WTC11 (cell line): ENCODE measurements at regions not wholly inside any gene's neighbourhood (a gene's known extent, or its start where the extent isn't known, plus 50 kb on each side); places are given as distances from the start of the nearest gene placed in this dataset.

ENCODE experiments used
- ATAC-seq: fragments of 200-7000 bp; cut with Tn5 transposase; 2 replicates; pipeline ENCODE4 v1.10.0; 2021; ENCODE audit warnings: mild to moderate bottlenecking, moderate library complexity
- CTCF ChIA-PET: fragments of 300-600 bp; sonication (Branson Sonifier 250); formaldehyde crosslinking; loops from one replicate; lab custom pipeline; 2021; ENCODE audit warnings: antibody characterized with exemption; lab: Charles Lee
- POLR2A ChIA-PET: fragments of 350-600 bp; sonication (Branson Sonifier 250); formaldehyde crosslinking; loops from one replicate; lab custom pipeline; 2021; ENCODE audit warnings: antibody characterized with exemption; lab: Charles Lee
- DNase-seq: peaks from one replicate; pipeline ENCODE4 v3.0.0; 2021; ENCODE audit warnings: low spot score
- H3K27ac Mint-ChIP-seq: 2 replicates; pipeline ENCODE4 v1.8.0; 2021; ENCODE audit warnings: mixed read lengths
- H3K27me3 Mint-ChIP-seq: 2 replicates; pipeline ENCODE4 v1.8.0; 2021; ENCODE audit warnings: low read depth, mild to moderate bottlenecking, moderate library complexity, mixed read lengths
- H3K36me3 Mint-ChIP-seq: 2 replicates; pipeline ENCODE4 v1.8.0; 2021; ENCODE audit warnings: mixed read lengths
- H3K4me1 Mint-ChIP-seq: 2 replicates; pipeline ENCODE4 v1.8.0; 2022; ENCODE audit warnings: mixed read lengths
- H3K4me3 Mint-ChIP-seq: 2 replicates; pipeline ENCODE4 v1.8.0; 2021; ENCODE audit warnings: mild to moderate bottlenecking, moderate library complexity, mixed read lengths
- H3K9me3 Mint-ChIP-seq: 2 replicates; pipeline ENCODE4 v1.8.0; 2021; ENCODE audit warnings: mixed read lengths
- ARID4B ChIP-seq: sonication (generic); formaldehyde crosslinking; IDR thresholded peaks from 2 replicates; pipeline ENCODE4 v1.8.0; 2023; ENCODE audit warnings: missing genetic modification reagents, mild to moderate bottlenecking, borderline replicate concordance
- CBFB ChIP-seq: sonication (generic); formaldehyde crosslinking; IDR thresholded peaks from 2 replicates; pipeline ENCODE4 v1.8.1; 2022; ENCODE audit warnings: mild to moderate bottlenecking, low read depth, missing genetic modification reagents
- CREB1 ChIP-seq: sonication (generic); formaldehyde crosslinking; IDR thresholded peaks from 2 replicates; pipeline ENCODE4 v1.8.0; 2023; ENCODE audit warnings: mild to moderate bottlenecking, missing genetic modification reagents
- FOXK1 ChIP-seq: sonication (generic); formaldehyde crosslinking; IDR thresholded peaks from 2 replicates; pipeline ENCODE4 v1.8.0; 2022; ENCODE audit warnings: mild to moderate bottlenecking, moderate library complexity, missing genetic modification reagents
- FOXP1 ChIP-seq: sonication (generic); formaldehyde crosslinking; IDR thresholded peaks from 2 replicates; pipeline ENCODE4 v1.8.0; 2022; ENCODE audit warnings: missing genetic modification reagents, mild to moderate bottlenecking, moderate library complexity, borderline replicate concordance
- GRHL2 ChIP-seq: fragments of 250-450 bp; sonication (Bioruptor Pico); IDR thresholded peaks from 2 replicates; pipeline ENCODE4 v1.8.0; 2022; ENCODE audit warnings: mild to moderate bottlenecking, moderate library complexity; ENCODE audit not compliant: insufficient replicate concordance, severe bottlenecking
- IRF2 ChIP-seq: sonication (generic); formaldehyde crosslinking; IDR thresholded peaks from 2 replicates; pipeline ENCODE4 v1.8.0; 2022; ENCODE audit warnings: low read depth, missing genetic modification reagents, borderline replicate concordance
- MXD4 ChIP-seq: fragments of 250-450 bp; sonication (Bioruptor Pico); IDR thresholded peaks from 2 replicates; pipeline ENCODE4 v1.8.0; 2021; ENCODE audit warnings: mild to moderate bottlenecking, moderate library complexity, borderline replicate concordance
- MYBL2 ChIP-seq: sonication (generic); formaldehyde crosslinking; IDR thresholded peaks from 2 replicates; pipeline ENCODE4 v1.8.1; 2023; ENCODE audit warnings: mild to moderate bottlenecking, moderate library complexity, missing genetic modification reagents
- NFATC4 ChIP-seq: fragments of 250-450 bp; sonication (Bioruptor Pico); IDR thresholded peaks from 2 replicates; pipeline ENCODE4 v1.9.0; 2021; ENCODE audit warnings: mild to moderate bottlenecking
- NFYB ChIP-seq: sonication (generic); formaldehyde crosslinking; conservative IDR thresholded peaks from 2 replicates; pipeline ENCODE4 v1.8.0; 2022; ENCODE audit warnings: low read depth, missing genetic modification reagents
- NR1H2 ChIP-seq: sonication (generic); formaldehyde crosslinking; IDR thresholded peaks from 2 replicates; pipeline ENCODE4 v1.9.0; 2021; ENCODE audit warnings: mild to moderate bottlenecking, moderate library complexity, missing genetic modification reagents
- SOX15 ChIP-seq: fragments of 250-450 bp; sonication (Bioruptor Pico); IDR thresholded peaks from 2 replicates; pipeline ENCODE4 v1.9.0; 2021; ENCODE audit warnings: mild to moderate bottlenecking
- ZBTB21 ChIP-seq: sonication (generic); formaldehyde crosslinking; IDR thresholded peaks from 2 replicates; pipeline ENCODE4 v1.8.1; 2023; ENCODE audit warnings: mild to moderate bottlenecking, missing genetic modification reagents, borderline replicate concordance
- ZNF121 ChIP-seq: sonication (generic); formaldehyde crosslinking; IDR thresholded peaks from 2 replicates; pipeline ENCODE4 v1.8.0; 2023; ENCODE audit warnings: missing genetic modification reagents
- ZNF219 ChIP-seq: sonication (generic); formaldehyde crosslinking; IDR thresholded peaks from 2 replicates; pipeline ENCODE4 v1.8.0; 2023; ENCODE audit warnings: missing genetic modification reagents, mild to moderate bottlenecking, borderline replicate concordance
- ZNF263 ChIP-seq: sonication (generic); formaldehyde crosslinking; IDR thresholded peaks from 2 replicates; pipeline ENCODE4 v1.8.1; 2022; ENCODE audit warnings: low read depth, mild to moderate bottlenecking, moderate library complexity, missing genetic modification reagents
- ZNF281 ChIP-seq: sonication (generic); formaldehyde crosslinking; IDR thresholded peaks from 2 replicates; pipeline ENCODE4 v1.8.0; 2023; ENCODE audit warnings: mild to moderate bottlenecking, missing genetic modification reagents
- ZNF416 ChIP-seq: fragments of 250-450 bp; sonication (Bioruptor Pico); IDR thresholded peaks from 2 replicates; pipeline ENCODE4 v1.9.0; 2021; ENCODE audit warnings: mild to moderate bottlenecking, inconsistent platforms

GRCh38 chr2:7180638-7181370, 263.6 kb downstream of the RNF144A start:
- ATAC-seq (no peak), DNase-seq (no peak)
- peaks cover 10% of the 10 kb centered on the region for H3K4me1 Mint-ChIP-seq
- peaks cover 5% of the 10 kb centered on the region for H3K9me3 Mint-ChIP-seq
- H3K27me3 Mint-ChIP-seq = no peaks in the 10 kb centered on the region
- POLR2A ChIA-PET = interaction anchor here (0.7 to 1.1 kb wide), 2 partner anchors 14 to 1157 kb away, joined by 4 read pairs; no protein-coding TSS in a partner anchor
- H3K27ac Mint-ChIP-seq = no peak overlapping the region
- H3K4me3 Mint-ChIP-seq = no peak overlapping the region
- CTCF ChIA-PET = interaction anchor here (0.7 kb wide), 2 partner anchors 34 to 71 kb away, joined by 3 read pairs; no protein-coding TSS in a partner anchor
- H3K36me3 Mint-ChIP-seq = no peaks in the 10 kb centered on the region
- TF ChIP-seq ZBTB21 (no peak), CREB1 (CRISPR knock-in tag) (no peak), IRF2 (CRISPR knock-in tag) (no peak), ZNF219 (CRISPR knock-in tag) (no peak), MYBL2 (CRISPR knock-in tag) (no peak), ZNF121 (CRISPR knock-in tag) (no peak), NFATC4 (CRISPR knock-in tag) (no peak), MXD4 (CRISPR knock-in tag) (no peak)

DNA sequence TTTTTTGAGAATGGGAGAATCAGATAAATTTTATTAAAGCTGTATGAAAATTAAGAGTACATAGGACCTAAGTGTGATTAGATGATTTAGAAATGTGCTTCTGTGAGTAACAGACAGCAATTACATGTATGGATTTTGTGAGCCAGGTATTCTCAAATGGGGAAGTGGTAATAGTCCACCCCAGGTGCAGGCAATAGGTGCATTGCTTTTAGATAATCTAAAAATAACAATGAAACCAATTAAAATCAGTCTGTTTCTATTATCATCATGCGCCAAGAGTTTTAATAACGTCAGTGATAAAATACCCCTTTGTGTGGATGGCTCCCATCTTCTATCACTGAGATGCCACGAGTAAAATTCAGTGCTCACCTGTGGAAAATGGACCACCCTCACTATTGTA, 265.3 kb downstream of the RNF144A start:
- CTCF ChIA-PET = no interaction called here
- POLR2A ChIA-PET = no interaction called here
- H3K4me3 Mint-ChIP-seq = no peak overlapping the region
- DNase-seq (no peak), ATAC-seq (no peak)
- H3K36me3 Mint-ChIP-seq = no peaks in the 10 kb centered on the region
- peaks cover 5% of the 10 kb centered on the region for H3K9me3 Mint-ChIP-seq
- H3K27me3 Mint-ChIP-seq = no peaks in the 10 kb centered on the region
- H3K27ac Mint-ChIP-seq = no peak overlapping the region
- TF ChIP-seq CBFB (CRISPR knock-in tag) = no peak
- TF ChIP-seq FOXK1 = no peak
- TF ChIP-seq ZNF281 (CRISPR knock-in tag) = no peak
- TF ChIP-seq ZNF416 (CRISPR knock-in tag) = no peak
- TF ChIP-seq NFYB (CRISPR knock-in tag) = no peak
- TF ChIP-seq ZNF263 (CRISPR knock-in tag) = no peak
- no peak for TF ChIP-seq SOX15
- TF ChIP-seq GRHL2 = no peak
- TF ChIP-seq ARID4B (CRISPR knock-in tag) = no peak
- no peak for TF ChIP-seq FOXP1 (CRISPR knock-in tag)
- no peak for TF ChIP-seq NR1H2
- H3K4me1 Mint-ChIP-seq = peaks cover 10% of the 10 kb centered on the region
